C4-2B (cell line): ENCODE measurements at regions not wholly inside any gene's neighbourhood (a gene's known extent, or its start where the extent isn't known, plus 50 kb on each side); places are given as distances from the start of the nearest gene placed in this dataset.

ENCODE experiments used
- ZFX ChIP-seq: fragments of 450-650 bp; IDR thresholded peaks from 2 replicates; pipeline ENCODE4 v1.6.1; 2017
- TF ChIP-seq, protein P1 (sequence below): fragments of 450-650 bp; conservative IDR thresholded peaks from 2 replicates; pipeline ENCODE4 v1.5.1; 2017; ENCODE audit warnings: mild to moderate bottlenecking

DNA sequence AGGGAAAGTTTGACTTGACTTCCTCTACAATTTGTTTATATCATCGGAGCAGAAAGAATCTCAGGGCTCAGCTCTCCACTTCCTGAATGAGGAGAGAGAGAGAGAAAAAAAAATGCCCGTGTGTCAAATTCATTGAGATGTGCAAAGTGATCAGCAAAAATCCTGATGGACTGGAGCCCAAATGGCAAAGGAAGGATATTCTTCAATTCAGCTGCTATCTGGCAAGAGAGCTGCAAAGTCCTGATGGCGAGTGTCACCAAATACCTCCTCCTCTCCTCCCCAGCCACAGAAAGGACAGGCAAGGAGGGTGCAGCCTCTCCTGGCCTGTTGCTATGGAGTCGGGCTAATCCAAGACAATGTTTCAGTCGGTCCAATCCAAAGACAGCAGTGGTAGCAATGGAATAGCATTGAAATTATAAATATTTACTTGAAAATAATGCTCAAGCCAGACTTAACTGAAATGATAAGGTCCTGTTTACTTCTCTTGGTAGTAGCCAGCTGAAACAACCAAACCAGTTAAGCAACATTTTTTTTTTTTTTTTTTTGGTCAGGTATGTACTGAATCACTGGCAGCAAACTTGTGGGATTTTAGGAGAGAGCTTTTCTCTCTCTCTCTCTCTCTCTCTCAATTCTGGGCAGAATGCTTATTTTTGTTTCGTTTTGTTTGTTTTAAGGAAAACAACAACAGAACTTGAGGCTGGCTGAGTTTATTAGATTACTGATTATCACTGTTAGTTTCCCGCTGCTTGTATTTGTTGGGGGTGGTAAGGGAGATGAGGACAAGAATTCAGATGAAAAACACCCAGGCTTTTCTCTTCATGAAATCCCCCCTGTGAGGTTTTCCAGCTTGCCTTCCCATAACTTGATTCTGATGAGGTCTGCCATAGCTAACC, 204.2 kb downstream of the BCAS1 start:
- TF ChIP-seq, protein P1, sequence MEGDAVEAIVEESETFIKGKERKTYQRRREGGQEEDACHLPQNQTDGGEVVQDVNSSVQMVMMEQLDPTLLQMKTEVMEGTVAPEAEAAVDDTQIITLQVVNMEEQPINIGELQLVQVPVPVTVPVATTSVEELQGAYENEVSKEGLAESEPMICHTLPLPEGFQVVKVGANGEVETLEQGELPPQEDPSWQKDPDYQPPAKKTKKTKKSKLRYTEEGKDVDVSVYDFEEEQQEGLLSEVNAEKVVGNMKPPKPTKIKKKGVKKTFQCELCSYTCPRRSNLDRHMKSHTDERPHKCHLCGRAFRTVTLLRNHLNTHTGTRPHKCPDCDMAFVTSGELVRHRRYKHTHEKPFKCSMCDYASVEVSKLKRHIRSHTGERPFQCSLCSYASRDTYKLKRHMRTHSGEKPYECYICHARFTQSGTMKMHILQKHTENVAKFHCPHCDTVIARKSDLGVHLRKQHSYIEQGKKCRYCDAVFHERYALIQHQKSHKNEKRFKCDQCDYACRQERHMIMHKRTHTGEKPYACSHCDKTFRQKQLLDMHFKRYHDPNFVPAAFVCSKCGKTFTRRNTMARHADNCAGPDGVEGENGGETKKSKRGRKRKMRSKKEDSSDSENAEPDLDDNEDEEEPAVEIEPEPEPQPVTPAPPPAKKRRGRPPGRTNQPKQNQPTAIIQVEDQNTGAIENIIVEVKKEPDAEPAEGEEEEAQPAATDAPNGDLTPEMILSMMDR: no peak
- TF ChIP-seq ZFX: no peak
